Activated CD8-positive, alpha-beta memory T cell treated with anti-CD3 and anti-CD28 coated beads, Interleukin-2, amount 50 U/mL, for 1 hour (primary cell): ENCODE measurements at regions not wholly inside any gene's neighbourhood (a gene's known extent, or its start where the extent isn't known, plus 50 kb on each side); places are given as distances from the start of the nearest gene placed in this dataset.
"Not testable (repeated sequence)": the region's sequence is repeated elsewhere in the genome, so short reads cannot be mapped to it uniquely, and the experiment has no call there.

ENCODE experiments used
- DNase-seq: peaks from one replicate; pipeline ENCODE4 v3.0.0-alpha.2; 2020; ENCODE audit errors: extremely low read depth

DNA sequence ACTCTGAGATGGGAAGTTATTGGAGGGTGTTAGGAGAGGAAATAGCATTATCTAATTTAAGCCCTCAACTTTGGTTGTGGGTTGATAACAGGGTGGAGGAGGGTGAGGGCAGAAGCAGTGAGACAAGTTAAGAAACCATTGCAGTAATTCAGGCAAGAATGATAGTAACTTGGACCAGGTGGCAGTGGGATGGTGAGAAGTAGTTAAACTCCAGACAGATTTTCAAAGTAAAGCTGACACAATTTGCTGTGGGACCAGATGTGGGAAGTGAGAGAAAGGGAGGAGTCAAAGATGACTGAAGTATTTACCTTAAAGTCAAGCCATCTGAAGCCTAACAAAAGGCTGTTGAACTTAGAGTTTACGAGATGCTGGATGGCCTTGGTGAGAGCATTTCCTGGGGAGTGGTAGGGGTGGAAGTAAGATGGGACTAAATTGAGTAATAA is 163.2 kb upstream of the KLF7 start:
- DNase-seq = no peak

DNA sequence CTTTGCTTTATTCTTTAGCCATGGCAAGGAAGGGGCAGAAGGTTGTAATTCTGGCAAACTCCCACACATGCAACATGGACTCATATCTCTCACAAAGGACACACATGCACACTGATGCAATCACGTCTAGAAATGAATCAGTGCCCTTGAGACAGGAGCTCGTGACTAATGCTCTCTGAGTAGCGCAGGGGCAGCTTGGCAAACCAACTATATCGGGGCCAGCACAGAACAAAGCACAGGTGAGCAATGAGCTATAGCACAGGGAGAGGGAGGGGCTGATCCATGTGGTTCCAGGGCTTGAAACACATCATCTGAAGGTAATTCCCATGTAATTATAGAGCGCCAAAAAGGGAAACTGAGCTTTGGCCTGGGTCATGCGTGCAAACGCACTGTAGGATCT is 165.2 kb upstream of the KLF7 start:
- no peak for DNase-seq

DNA sequence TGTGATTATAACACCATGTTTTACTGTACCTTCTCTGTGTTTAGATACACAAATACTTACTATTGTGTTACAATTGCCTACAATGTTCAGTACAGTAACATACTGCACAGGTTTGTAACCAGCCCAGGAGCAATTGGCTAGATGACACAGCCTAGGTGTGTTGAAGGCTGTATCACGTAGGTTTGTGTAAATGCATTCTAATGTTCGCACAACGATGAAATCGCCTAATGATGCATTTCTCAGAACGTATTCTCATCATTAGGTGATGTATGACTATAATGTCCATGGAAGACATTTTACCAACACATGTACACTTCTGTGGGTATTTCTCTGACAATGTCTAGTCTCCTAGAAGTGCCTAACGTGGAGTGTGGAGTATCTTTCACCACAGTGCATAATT is 165.9 kb upstream of the KLF7 start:
- no peak for DNase-seq

DNA sequence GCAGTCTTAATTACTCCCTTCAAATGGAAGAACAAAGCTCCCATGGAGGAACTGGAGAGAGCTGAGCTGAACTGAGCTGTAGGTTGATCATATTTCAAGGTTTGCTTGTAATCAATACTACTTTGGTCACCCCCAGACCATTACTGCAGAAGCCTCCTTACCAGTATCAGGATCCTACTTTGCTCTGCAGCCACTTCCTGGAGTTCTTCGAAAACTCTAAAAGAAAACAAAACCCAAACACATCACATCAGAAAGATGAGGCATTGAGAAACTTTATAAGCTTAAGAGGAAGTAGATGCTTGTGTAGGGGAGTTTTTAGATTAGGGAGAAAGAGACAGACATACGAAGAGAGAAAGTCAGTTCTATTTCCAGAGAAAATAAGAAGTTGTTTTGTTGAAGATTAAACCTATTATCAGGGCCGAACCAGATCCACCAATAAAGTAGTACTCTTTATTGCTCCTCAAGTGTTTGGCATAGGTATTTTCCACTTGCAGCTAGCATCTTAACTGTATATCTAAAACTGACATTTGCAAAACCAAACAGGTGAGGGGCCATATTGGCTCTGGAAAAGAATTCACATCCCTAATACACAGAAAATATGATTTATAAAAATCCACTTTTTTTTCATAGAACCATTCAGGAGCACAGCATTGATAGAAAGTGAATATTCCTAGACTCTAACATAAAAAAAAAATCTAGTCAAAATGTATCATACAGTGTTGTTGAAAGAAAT is 166.9 kb upstream of the KLF7 start:
- no peak for DNase-seq

DNA sequence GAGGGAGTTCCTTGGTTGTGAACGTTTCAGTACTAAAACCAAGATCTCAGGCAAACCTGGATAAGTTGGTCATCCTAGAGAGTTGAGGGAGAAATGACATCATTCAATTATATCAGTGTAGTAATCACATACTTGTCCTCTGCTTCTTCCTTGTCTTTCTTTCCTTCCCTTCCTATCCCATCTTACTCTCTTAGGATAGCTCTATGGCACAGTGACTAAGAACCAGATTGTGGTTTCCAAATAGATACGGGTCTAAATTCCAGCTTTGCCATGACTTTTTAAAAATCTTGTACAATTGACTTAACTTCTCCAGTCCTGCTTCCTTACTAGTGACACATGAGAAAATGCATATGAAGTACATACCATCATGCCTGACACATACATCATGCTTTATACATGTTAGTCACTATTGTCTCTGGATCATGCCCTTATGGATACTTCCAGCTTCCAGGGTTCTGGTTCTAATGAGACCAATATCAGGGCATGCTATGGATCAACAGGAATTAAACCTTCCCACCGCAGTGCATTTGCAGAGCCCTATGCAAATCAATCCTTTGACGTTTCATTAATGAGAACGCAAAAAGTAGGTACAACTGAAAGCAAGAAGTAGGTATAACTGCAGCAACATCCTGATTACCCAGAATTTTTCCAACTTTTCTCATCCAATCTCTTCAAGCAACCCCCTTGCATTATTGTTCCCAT is 168.0 kb upstream of the KLF7 start:
- no peak for DNase-seq

DNA sequence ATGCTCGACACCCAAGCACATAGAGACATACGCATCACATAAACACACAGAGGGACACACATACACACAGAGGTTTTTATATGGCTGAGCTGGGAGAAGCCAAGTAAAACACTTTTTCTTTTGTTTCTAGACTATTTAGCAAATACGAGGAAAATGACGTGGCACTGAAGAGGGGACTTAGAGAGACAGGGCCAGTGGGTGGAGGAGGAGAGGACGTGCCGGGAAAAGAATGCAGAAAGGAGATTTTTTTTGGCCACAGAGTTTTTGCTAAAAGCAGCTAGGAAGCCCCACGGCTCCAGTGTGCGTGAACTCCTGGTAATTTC is 168.5 kb upstream of the KLF7 start:
- DNase-seq = no peak

DNA sequence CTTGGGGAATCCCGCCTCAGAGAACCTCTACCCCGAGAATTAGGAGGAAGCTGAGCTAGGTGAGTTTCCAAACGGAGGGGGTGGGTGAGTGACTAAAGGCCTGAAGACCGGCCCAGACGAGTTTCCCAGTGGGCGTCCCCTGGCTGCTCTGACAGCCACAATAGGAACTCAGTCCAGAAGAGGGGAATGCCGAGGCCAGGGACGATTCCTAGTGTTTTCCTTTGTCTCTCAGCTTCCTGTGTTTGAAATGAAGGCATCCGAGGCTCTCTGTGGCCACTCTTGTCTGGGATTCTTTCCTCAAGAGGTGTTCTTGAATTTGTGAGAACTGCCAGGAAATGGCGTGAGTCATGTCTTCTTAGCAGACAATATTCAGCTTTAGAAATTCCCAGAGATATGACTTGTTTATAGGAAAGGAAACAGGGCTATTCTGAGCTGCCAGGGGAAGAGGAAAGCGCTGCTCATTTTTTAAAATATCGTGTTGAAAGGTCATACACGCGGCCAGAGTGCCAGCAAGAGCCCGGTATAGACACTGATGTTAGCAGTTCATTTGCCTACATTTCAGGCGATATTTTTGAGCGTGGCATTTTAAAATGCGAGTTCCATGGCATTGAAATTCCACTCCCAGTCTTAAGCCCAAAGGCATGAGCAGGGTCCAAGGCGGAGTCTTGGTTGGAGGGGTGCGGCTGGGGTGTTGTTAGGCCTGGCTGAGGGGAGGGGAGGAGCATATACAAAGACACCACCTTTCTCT is 169.1 kb upstream of the KLF7 start:
- no peak for DNase-seq

DNA sequence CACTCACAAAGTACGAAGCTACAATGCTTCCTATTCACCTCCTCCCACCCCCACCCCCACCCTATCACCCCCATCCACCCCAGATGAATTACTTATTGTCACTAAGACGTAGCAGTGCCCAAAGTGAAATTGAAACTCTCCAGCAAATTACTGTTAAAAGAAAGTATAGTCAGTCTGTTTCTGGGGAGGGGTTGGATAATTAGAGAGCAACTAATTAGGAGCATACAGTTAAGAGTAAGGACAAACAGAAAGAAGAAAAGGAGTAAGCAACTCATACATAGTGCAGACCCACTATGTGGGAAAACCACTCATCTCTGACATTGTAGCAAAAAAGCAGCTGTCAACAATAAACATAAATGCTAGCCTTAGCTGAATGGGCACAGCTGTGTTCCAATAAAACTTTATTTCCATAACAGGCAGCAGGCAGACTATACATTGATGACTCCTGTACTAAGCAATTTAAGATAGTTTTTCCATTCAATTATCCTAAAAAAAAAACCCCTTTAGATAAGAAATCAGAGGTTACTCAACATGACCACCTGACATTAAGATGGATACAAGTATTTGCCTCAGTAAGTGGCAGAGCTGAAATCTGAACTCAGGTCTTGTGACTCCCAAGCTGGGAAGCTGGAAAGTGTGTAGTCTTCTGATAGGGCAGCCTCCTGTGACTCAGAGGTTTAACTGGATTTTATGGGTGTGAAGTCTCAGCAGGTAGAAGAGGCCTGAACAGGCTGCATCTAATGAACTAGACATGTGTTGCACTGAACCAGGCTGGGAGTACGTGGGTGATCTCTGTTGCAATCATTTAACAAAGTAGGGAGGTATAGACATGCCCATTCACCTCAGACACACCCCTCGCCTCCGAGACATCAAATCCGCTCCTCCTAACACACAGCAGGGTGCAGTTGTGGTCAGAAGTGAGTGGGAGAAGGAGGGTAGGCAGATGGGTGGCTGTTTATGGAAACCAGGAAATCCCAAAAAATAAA is 171.8 kb upstream of the KLF7 start:
- DNase-seq = no peak

DNA sequence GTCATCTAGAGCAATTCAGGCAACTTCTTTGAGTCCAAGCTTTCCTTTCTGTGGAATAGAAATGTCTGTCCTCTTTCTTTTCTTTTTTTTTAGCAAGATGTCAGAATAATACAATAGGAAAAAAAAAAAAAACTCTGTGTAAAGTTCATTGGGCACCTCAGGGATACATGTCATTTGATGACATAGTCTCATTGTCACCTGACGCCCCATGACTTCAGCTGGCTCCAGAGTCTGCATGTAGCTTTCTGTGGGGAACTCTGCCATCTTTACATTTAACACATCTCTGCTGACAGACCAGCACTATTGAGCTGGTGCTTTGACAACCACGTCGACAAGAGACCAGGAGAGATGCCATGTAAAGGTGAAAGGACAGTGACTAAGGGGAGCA is 172.5 kb upstream of the KLF7 start:
- no peak for DNase-seq

DNA sequence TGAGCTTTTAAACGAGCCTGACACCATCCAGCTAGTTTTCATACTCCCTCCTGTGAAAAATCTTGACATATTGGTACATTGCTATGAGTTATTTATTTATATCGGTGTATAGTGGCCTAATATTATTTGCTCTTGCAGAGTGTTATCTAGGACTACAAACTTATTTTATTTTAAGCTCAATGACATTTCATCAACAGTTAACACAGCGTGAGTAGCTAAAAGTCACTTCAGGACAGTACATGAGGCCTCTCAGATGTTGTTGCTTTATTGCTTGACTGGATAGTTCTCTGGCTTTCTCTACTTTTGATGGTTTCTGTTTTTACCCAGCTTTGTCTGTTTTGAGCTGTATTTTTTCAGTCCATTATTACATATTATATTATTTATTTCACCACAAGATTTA is 172.9 kb upstream of the KLF7 start:
- no peak for DNase-seq

DNA sequence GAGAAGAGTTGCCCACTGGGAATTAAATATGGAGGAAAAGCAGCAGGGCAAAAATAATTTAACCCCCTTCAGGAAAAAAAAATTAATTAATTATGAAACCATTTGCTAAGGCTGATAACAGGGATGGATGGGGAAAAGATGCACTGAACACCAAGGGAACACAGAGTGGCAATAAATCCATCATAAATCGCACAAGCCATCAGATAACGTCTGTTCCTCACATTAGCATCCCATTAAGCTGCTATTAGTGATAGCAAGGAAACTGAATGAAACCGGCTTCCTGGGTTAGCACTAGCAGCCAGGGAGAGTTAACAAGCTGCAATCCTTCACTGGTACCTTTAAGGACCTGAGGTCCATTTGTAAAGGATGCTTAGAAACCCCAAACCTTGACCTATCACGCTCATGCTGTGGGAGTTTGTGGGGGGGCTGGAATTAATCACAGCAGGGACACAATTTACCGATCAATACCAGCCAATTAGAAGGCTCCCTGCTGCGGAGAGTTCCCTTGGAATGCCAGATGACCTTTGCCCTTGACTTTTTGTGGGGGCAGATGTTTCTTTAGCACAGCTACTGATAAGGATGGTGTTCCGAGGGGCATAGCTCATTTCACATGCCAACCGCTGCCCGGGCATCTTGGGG is 175.5 kb upstream of the KLF7 start:
- no peak for DNase-seq

DNA sequence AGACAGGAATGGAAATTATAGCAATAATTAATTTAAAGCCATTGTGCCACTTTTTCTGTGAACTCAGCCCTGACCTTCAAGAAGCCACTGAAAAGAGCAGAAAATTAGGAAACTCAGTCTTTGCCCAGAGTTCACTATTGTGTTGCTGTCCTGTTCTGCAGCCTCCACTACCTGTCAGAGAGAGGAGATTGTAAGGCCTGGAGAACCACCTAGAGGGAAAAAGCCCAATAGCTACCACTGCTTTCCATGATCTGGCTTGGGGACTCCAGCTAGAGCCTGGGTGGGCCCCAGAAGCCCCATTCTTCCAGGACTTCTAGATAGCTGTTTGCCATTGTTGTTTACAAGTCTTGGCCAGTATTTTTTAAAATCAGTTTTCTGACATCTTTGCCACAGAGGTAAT is 176.1 kb upstream of the KLF7 start:
- DNase-seq = no peak

DNA sequence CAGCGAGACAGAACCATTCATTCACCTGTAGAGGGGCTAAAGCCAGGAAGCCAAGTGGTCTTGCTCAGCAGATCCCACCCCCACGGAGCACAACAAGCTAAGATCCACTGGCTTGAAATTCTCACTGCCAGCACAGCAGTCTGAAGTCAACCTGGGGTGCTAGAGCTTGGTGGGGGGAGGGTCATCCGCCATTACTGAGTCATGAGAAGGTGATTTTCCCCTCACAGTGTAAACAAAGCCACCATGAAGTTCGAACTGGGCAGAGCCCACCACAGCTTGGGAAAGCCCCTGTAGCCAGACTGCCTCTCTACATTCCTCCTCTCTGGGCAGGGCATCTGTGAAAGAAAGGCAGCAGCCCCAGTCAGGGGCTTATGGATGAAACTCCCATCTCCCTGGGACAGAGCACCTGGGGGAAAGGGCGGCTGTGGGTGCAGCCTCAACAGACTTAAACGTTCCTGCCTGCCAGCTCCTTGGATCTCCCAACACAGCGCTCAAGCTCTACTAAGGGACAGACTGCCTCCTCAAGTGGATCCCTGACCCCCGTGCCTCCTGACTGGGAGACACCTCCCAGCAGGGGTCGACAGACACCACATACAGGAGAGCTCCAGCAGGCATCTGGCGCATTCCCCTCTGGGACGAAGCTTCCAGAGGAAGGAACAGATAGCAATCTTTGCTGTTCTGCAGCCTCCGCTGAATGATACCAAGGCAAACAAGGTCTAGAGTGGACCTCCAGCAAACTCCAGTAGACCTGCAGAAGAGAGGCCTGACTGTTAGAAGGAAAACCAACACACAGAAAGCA is 179.0 kb upstream of the KLF7 start:
- not testable (repeated sequence) for DNase-seq

DNA sequence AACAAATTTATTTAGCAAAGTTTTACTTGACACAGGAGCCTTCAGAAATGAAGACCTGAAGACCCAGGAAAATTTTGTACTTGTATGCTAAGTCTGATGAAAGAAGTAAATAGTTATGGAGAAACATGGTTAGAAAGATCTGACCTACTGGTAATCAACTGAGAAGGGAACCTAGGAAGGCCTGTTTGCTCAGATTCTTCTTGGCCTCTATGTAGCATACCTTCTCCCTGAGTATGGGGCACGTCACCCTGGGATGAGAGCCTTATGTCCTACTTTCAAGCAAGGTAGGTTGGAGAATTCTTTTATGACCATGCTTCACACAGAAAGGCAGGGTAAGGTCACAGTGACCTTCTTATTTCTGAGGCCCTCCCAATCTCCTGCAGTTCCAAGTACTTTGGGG is 178.6 kb upstream of the CREB1 start:
- no peak for DNase-seq

DNA sequence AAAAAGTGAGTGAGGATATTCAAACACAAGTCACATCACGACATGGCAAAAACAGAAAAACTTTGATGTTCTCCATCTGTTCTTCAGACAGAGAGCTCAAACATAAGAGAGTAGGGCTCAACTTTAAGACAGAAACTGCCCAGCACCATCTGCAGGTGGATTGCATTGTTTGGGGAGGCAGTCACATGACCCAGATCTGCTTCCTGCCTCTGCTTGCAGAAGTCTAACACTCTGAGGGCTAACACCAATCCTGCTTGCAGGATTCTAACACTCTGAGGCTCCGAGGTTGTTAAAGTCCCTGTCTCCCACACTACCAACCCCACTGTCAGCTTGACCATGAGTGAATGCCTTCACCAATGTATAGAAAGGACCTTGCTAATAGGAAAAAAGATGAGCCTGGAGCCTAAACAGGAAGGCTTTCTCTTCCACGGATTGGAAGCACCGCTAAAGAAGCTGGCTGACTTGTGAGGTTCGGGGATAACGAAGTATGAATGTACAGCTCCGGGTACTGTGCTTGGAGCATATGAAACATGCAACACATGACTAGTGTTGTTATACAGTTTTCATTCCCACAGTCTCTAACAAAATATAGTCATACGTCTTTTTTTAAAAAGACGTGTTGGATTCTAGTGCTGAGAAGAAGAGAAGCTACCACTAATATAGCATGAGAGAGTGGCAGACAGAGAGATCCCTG is 176.6 kb upstream of the CREB1 start:
- DNase-seq = no peak

DNA sequence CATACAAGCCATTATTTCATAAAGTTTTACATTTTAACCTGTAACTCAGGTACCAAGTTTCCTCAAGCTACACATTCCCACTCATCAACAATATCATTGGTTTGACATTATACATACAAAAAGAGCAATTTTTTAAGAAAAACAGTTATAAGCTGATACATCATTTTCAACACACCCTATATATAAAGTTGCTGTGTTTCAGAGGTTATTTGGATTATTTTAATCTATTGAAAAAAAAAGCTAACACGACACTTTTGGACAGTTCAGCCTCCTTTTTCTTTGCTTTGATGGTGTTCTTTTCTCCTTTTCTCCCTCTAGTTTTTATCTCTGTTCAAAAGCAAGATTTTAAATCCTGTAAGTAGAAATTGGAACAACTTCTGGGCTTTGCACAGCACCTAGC is 175.9 kb upstream of the CREB1 start:
- DNase-seq = no peak

DNA sequence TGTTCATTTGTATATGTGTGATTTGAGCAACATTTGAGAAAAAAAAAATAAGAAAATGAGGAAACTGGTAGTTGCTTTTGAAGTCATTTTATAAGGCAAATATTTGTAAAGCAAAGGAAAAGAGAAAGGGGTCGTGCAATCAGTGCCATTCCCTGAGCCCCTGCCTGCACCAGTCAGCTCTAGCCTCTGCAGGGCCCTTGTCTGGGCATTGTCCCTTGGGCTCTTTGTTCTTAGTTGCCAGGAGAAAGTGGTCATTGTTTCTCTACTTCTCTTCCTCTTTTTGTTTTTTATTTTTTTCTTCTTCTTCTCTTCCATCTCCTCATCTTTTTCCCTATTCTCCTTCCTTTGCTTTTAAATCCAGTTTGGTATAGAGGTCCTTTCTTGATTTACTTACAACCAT is 175.3 kb upstream of the CREB1 start:
- no peak for DNase-seq

DNA sequence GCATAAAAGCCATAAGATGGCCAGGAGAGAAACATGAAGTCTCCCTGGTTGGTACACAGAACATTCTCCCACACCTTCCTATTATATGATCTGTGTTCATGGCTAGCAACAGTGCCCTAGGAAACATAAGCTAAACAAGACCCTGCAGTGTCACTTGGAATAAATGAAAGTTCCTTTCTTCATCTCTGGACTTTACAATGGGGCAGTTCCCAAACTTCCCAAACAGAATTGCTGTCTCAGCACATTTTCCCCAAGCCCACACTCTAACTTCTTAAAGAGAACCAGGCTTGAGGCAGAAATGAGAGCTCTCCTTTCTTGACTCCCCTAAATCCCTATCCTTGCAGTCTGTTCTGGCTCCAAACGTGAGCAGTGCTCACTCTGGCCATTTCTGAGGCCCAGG is 173.2 kb upstream of the CREB1 start:
- DNase-seq = no peak

DNA sequence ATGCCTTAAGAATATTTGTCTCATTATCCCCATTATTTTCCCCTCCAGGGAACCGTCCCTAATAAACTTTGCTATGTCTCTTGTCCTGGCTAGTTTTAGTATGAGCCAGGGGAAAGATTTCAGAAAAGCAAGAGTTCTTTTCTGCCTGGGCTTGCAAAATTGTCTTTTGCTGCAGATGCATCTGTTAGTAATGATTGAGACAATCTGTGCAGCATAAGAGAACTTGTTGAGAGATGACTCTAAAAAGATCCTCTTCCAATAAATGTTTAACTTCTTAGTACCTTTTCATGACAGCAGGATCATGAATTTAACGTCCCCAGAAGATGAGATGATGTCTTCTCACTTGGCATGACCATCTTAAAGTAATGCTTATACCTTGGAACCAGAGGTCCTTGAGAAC is 172.5 kb upstream of the CREB1 start:
- DNase-seq = no peak

DNA sequence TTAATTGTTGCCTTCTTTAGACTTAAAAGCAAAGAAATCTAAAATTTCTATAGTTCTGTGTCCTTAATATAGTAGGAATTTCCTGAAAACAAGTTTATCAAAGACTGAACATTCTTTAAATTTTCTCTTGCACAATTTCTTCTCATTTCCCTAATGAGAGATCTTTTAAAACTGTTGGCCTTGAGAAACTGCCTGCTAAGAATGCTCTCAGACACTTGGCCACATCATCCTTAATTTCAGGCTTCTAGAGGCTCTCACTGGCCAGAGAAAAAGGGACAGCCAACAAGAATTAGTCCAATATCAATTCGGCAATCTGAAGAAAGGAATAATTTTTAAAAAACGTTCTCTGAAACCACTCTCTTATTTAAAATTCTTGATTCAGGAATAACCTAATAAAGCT is 167.0 kb upstream of the CREB1 start:
- DNase-seq = no peak
